H7 (cell line): ENCODE measurements at regions not wholly inside any gene's neighbourhood (a gene's known extent, or its start where the extent isn't known, plus 50 kb on each side); places are given as distances from the start of the nearest gene placed in this dataset.

Experiments used
- DNase-seq: peaks from one replicate; pipeline ENCODE4 v3.0.0; 2012
- H3K27me3 ChIP-seq: 2 replicates; pipeline ENCODE4 v1.6.0; 2011; ENCODE audit warnings: mild to moderate bottlenecking, low read length; ENCODE audit not compliant: control insufficient read depth, insufficient read depth
- H3K36me3 ChIP-seq: replicated peaks from 2 replicates; pipeline ENCODE4 v1.5.1; 2011; ENCODE audit warnings: low read length; ENCODE audit not compliant: control insufficient read depth, insufficient read depth
- H3K4me3 ChIP-seq: 2 replicates; pipeline ENCODE4 v1.5.1; 2011; ENCODE audit warnings: low read depth, mild to moderate bottlenecking, control low read depth, low read length, moderate library complexity; ENCODE audit not compliant: insufficient read depth

- no peak for DNase-seq
- no peaks in the 10 kb centered on the region for H3K27me3 ChIP-seq
- H3K36me3 ChIP-seq = no peaks in the 10 kb centered on the region
- no peak overlapping the region for H3K4me3 ChIP-seq
Measured at GRCh38 chr13:88937384-88937783, 1266.2 kb downstream of the SLITRK5 start.

GRCh38 chr13:88945793-88946192 is 1274.6 kb downstream of the SLITRK5 start:
- DNase-seq = no peak
- no peaks in the 10 kb centered on the region for H3K27me3 ChIP-seq
- no peaks in the 10 kb centered on the region for H3K36me3 ChIP-seq
- no peak overlapping the region for H3K4me3 ChIP-seq

GRCh38 chr13:88948501-88948900 is 1277.3 kb downstream of the SLITRK5 start:
- no peaks in the 10 kb centered on the region for H3K27me3 ChIP-seq
- H3K4me3 ChIP-seq = no peak overlapping the region
- H3K36me3 ChIP-seq = no peaks in the 10 kb centered on the region
- DNase-seq = no peak

- no peak for DNase-seq
- H3K27me3 ChIP-seq = no peaks in the 10 kb centered on the region
Measured at GRCh38 chr13:88958821-88959220, 1287.7 kb downstream of the SLITRK5 start.

GRCh38 chr13:88976466-88976865 is 1305.3 kb downstream of the SLITRK5 start:
- no peak overlapping the region for H3K4me3 ChIP-seq
- DNase-seq = no peak
- H3K27me3 ChIP-seq = no peaks in the 10 kb centered on the region
- no peaks in the 10 kb centered on the region for H3K36me3 ChIP-seq

More at GRCh38 chr13:88958821-88959220, 1287.7 kb downstream of the SLITRK5 start:
- Histone ChIP-seq H3K36me3 (no peaks in the 10 kb centered on the region), H3K4me3 (no peak overlapping the region)

- H3K4me3 ChIP-seq = no peak overlapping the region
- DNase-seq = no peak
- H3K27me3 ChIP-seq = no peaks in the 10 kb centered on the region
- no peaks in the 10 kb centered on the region for H3K36me3 ChIP-seq
Measured at GRCh38 chr13:88978607-88979006, 1307.4 kb downstream of the SLITRK5 start.

- Histone ChIP-seq H3K36me3 (no peaks in the 10 kb centered on the region), H3K27me3 (no peaks in the 10 kb centered on the region), H3K4me3 (no peak overlapping the region)
- no peak for DNase-seq
Measured at GRCh38 chr13:88979465-88980175, 1308.4 kb downstream of the SLITRK5 start.

GRCh38 chr13:89003656-89004055 is 1332.5 kb downstream of the SLITRK5 start:
- Histone ChIP-seq H3K4me3 (no peak overlapping the region), H3K27me3 (no peaks in the 10 kb centered on the region), H3K36me3 (no peaks in the 10 kb centered on the region)
- no peak for DNase-seq

- no peak for DNase-seq
- Histone ChIP-seq H3K27me3 (no peaks in the 10 kb centered on the region), H3K4me3 (no peak overlapping the region), H3K36me3 (no peaks in the 10 kb centered on the region)
Measured at GRCh38 chr13:89011615-89012014, 1340.4 kb downstream of the SLITRK5 start.

- no peak for DNase-seq
- Histone ChIP-seq H3K4me3 (no peak overlapping the region), H3K36me3 (no peaks in the 10 kb centered on the region), H3K27me3 (no peaks in the 10 kb centered on the region)
Measured at GRCh38 chr13:89027694-89028306, 1356.6 kb downstream of the SLITRK5 start.

GRCh38 chr13:89029062-89029461 is 1357.9 kb downstream of the SLITRK5 start:
- DNase-seq = no peak
- no peaks in the 10 kb centered on the region for H3K27me3 ChIP-seq
- no peak overlapping the region for H3K4me3 ChIP-seq
- no peaks in the 10 kb centered on the region for H3K36me3 ChIP-seq

GRCh38 chr13:89034015-89034414 is 1362.8 kb downstream of the SLITRK5 start:
- Histone ChIP-seq H3K4me3 (no peak overlapping the region), H3K27me3 (no peaks in the 10 kb centered on the region), H3K36me3 (no peaks in the 10 kb centered on the region)
- DNase-seq = no peak

GRCh38 chr13:89052699-89053098 is 1381.5 kb downstream of the SLITRK5 start:
- H3K36me3 ChIP-seq = no peaks in the 10 kb centered on the region
- H3K4me3 ChIP-seq = no peak overlapping the region
- no peaks in the 10 kb centered on the region for H3K27me3 ChIP-seq
- DNase-seq = no peak

- H3K36me3 ChIP-seq = no peaks in the 10 kb centered on the region
- H3K27me3 ChIP-seq = no peaks in the 10 kb centered on the region
- DNase-seq = no peak
- no peak overlapping the region for H3K4me3 ChIP-seq
Measured at GRCh38 chr13:89053418-89053817, 1382.2 kb downstream of the SLITRK5 start.

GRCh38 chr13:89057274-89057673 is 1386.1 kb downstream of the SLITRK5 start:
- no peaks in the 10 kb centered on the region for H3K27me3 ChIP-seq
- DNase-seq = no peak

More at GRCh38 chr13:89057274-89057673, 1386.1 kb downstream of the SLITRK5 start:
- no peak overlapping the region for H3K4me3 ChIP-seq
- H3K36me3 ChIP-seq = no peaks in the 10 kb centered on the region
